ENCODE measurements at regions not wholly inside any gene's neighbourhood (a gene's known extent, or its start where the extent isn't known, plus 50 kb on each side); places are given as distances from the start of the nearest gene placed in this dataset.

DNA sequence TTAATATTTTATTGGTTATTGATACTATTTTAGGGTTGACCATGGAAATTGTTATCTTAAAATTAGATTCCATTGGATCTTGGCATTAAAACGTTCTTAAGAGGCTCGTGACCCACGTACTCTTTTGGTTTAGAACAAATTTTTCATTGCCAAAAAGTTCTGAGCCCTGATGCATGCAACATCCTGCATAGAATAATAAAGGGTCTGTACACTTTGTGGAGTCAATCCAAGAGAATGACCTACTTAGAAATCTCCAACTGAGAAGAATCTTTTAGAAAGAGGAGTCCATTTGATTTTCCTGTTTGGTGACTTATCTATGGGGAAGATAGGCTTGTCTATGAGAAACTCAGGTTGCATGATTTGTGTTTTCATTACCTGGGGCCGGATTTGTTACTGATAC lies 404.2 kb upstream of the RGMA start:
- Mint-ChIP-seq H3K27ac (no peak overlapping the region), H3K36me3 (no peaks in the 10 kb centered on the region), H3K9me3 (no peaks in the 10 kb centered on the region), H3K4me1 (ENCODE audit: low read depth) (no peaks in the 10 kb centered on the region), H3K4me3 (no peak overlapping the region), H3K27me3 (no peaks in the 10 kb centered on the region)
- no peak for DNase-seq
- ChIA-PET POLR2A (no interaction called here), CTCF (interaction anchor here (0.6 kb wide), 1 partner anchor 548 kb away, joined by 3 read pairs; no protein-coding TSS in a partner anchor)
- intact Hi-C loops (cut with micrococcal nuclease): no loop called here

DNA sequence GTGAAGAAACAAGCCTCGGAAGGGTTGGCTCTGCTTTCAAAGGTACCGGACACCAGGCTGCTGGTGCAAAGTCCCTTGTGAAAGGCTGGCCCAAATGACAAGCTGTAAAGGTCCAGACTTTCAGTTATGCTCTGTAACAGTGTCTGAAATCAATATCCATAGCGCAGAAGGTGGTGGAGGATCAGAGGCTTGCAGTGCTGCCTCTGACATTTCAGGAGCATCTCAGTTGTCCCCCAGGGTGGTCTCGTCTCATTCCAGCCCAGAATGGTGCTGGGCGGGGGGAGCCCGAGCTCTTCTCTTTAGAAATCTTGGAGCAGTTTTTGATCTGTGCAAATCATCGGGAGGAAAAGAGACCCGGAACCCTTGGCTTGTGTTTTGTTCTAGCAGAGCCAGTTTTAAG lies 402.3 kb upstream of the RGMA start:
- POLR2A ChIA-PET: no interaction called here
- DNase-seq: no peak
- no peaks in the 10 kb centered on the region for H3K27me3 Mint-ChIP-seq
- CTCF ChIA-PET: no interaction called here
- no peaks in the 10 kb centered on the region for H3K4me1 Mint-ChIP-seq (ENCODE audit: low read depth)
- no peaks in the 10 kb centered on the region for H3K36me3 Mint-ChIP-seq
- intact Hi-C loops (cut with micrococcal nuclease): no loop called here
- no peak overlapping the region for H3K27ac Mint-ChIP-seq
- no peak overlapping the region for H3K4me3 Mint-ChIP-seq
- H3K9me3 Mint-ChIP-seq: no peaks in the 10 kb centered on the region

DNA sequence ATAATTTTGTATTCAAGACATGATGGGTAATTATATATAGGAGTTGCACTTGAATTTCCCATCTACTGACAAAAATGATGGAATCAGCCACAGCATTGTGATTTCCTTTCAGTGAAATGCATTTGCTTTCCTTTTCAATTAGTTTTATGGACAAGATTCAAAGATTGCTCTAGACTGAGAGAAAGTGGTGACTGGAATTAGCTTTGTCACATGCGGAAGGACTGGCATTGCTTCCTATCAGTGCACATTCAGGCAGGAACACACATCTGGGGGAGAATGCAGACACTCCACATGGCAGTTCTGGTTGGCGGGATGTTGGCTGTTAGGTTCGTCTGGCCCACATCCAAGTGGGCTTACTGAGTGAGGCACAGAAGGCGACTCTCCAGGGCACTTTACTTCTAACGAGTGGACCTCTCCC lies 399.3 kb upstream of the RGMA start:
- no peaks in the 10 kb centered on the region for H3K36me3 Mint-ChIP-seq
- H3K27ac Mint-ChIP-seq: no peak overlapping the region
- no peaks in the 10 kb centered on the region for H3K27me3 Mint-ChIP-seq
- ChIA-PET POLR2A (no interaction called here), CTCF (interaction anchor here (0.6 kb wide), 1 partner anchor 401 kb away, joined by 3 read pairs; no protein-coding TSS in a partner anchor)
- intact Hi-C loops (cut with micrococcal nuclease): no loop called here
- DNase-seq: no peak
- no peaks in the 10 kb centered on the region for H3K4me1 Mint-ChIP-seq (ENCODE audit: low read depth)
- H3K9me3 Mint-ChIP-seq: no peaks in the 10 kb centered on the region
- H3K4me3 Mint-ChIP-seq: no peak overlapping the region

DNA sequence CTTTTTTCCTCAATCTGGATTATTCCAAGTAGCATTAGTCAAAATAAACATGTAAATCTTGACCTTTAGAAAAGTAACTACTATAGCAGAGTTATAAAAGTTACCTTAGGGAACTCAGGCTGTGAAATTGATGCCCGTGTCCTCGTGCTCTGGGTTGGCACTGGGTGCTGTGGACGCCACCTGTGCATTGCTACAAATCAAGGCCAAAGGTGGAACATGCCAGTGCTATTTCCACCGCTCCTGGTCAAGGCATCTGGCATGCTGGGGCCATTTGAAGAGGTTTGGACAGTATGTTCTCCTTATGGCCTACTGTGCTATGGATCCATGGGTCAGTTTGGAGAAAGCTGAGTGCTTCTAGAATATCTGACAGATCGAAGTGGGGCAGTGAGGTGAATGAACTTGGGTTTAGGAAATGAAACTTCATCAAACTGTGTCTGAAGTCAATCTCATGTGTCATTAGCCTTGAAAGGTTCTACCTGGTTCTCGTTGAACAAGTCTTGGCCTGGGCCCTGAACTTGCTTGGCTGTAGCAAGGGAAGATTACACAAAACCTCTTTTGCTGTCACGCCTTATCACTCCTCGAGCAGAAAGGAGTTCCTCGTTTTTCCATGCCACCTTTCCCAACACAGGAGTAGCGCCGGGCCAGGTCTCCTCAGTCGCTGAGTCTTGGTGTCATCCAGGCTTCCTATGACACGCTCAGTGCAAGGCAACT lies 397.6 kb upstream of the RGMA start:
- POLR2A ChIA-PET: no interaction called here
- no peak for DNase-seq
- Mint-ChIP-seq H3K4me1 (ENCODE audit: low read depth) (no peaks in the 10 kb centered on the region), H3K36me3 (no peaks in the 10 kb centered on the region), H3K9me3 (no peaks in the 10 kb centered on the region), H3K27me3 (no peaks in the 10 kb centered on the region), H3K27ac (no peak overlapping the region), H3K4me3 (no peak overlapping the region)
- intact Hi-C loops (cut with micrococcal nuclease): no loop called here
- CTCF ChIA-PET: no interaction called here

DNA sequence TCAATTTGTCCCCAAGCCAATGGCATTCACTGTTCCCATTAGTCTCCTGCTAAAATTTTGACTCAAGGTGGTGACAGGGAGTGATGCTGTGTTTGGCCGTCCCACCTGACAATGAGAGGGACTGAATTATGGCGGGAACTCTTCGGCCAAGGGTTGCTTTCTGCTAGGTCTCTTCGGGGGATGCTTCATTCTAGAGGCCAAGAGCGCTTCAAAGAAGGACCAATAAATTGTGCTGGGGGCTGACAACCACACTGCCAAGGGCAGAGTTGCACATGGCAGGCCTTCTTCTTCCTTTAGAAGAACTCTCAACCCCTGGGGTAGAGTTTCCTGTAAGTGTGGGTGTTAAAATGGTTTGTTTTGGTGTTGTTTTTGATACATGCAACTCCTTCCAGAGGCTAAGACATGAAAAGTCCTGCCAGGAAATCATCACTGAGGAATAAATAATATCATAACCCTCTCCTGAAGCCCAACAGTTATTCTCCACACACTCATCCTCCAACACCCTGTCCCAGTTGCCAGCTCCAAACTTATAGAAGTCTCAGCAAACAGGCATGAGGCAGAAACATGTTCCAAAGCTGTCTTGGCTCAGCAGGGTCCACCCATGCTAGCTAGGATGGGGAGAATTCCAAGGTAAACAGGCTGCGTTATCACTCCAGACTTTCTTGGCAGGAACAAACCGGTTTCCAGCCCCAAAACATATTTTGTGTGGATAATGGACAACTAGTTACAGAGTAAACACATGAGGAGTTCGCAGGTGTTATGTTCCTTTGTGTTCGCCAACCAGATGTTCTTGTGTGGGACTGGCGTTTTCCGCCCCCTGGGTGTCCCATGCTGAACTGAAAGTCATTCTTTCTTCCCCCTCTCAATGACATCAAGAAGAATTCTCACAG lies 396.7 kb upstream of the RGMA start:
- ChIA-PET POLR2A (no interaction called here), CTCF (no interaction called here)
- Mint-ChIP-seq H3K9me3 (no peaks in the 10 kb centered on the region), H3K4me1 (ENCODE audit: low read depth) (no peaks in the 10 kb centered on the region), H3K27ac (no peak overlapping the region), H3K36me3 (no peaks in the 10 kb centered on the region), H3K4me3 (no peak overlapping the region), H3K27me3 (no peaks in the 10 kb centered on the region)
- no peak for DNase-seq
- intact Hi-C loops (cut with micrococcal nuclease): no loop called here

DNA sequence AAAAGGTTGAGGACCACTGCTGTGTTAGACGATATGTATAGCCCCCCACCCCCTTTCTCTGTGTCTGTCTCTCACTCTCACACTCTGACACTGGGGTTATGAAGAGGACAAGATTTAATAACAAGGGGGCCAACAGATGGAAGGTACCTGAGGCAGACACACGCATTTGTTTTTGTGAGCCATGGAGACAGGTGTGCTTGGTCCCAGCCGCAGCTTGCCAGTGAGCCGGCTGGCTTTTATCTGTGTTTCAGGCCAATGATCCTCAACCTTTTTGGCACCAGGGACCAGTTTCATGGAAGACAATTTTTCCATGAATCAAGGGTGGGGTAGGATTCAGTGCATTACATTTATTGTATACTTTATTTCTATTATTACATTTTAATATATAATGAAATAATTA lies 394.9 kb upstream of the RGMA start:
- H3K9me3 Mint-ChIP-seq: no peaks in the 10 kb centered on the region
- CTCF ChIA-PET: no interaction called here
- POLR2A ChIA-PET: no interaction called here
- no peaks in the 10 kb centered on the region for H3K36me3 Mint-ChIP-seq
- no peak for DNase-seq
- H3K4me3 Mint-ChIP-seq: no peak overlapping the region
- H3K27ac Mint-ChIP-seq: no peak overlapping the region
- intact Hi-C loops (cut with micrococcal nuclease): no loop called here
- no peaks in the 10 kb centered on the region for H3K27me3 Mint-ChIP-seq
- no peaks in the 10 kb centered on the region for H3K4me1 Mint-ChIP-seq (ENCODE audit: low read depth)

DNA sequence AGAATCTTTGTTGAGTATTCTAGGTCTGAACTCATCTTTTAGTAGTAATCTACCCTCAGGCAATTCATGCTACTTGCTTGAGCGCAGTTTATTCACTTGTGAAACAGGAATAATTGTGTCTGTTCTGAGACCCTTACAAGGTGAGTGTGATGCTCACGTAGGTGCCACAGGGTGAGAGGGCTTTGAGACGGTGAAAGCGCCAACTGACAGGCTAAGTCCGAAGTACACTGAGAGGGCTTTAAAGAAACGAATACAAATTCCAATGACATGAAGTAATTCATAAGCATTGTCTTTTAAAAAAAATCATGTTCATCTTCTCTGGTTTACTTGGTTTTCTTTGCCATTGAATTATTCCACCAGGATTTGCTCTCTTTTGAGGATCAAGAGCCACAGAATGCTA lies 393.7 kb upstream of the RGMA start:
- DNase-seq: no peak
- H3K36me3 Mint-ChIP-seq: no peaks in the 10 kb centered on the region
- intact Hi-C loops (cut with micrococcal nuclease): no loop called here
- POLR2A ChIA-PET: no interaction called here
- H3K9me3 Mint-ChIP-seq: no peaks in the 10 kb centered on the region
- CTCF ChIA-PET: no interaction called here
- no peak overlapping the region for H3K4me3 Mint-ChIP-seq
- H3K27me3 Mint-ChIP-seq: no peaks in the 10 kb centered on the region
- no peak overlapping the region for H3K27ac Mint-ChIP-seq
- no peaks in the 10 kb centered on the region for H3K4me1 Mint-ChIP-seq (ENCODE audit: low read depth)

DNA sequence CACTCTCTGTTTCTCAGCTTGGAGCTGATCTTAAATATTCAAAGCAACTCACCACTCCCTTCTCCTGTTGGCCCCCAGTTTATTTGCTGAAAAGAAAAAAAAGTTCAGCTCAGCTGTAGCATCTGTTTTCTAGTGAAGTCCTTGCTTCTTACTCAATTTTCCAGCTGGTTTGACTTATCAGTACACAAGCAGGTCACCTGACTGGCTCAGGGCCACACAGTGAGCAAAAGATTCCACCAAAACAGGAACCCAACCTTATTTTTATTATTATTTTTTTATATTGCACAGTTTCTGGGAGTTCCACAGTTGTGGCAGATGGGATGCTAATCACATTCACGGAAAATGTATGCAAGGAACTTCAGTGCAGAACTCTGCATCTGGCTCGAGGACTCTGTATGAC lies 390.7 kb upstream of the RGMA start:
- H3K36me3 Mint-ChIP-seq: no peaks in the 10 kb centered on the region
- H3K27ac Mint-ChIP-seq: no peak overlapping the region
- H3K4me3 Mint-ChIP-seq: no peak overlapping the region
- POLR2A ChIA-PET: no interaction called here
- CTCF ChIA-PET: interaction anchor here (1.1 kb wide), 1 partner anchor 392 kb away, joined by 3 read pairs; no protein-coding TSS in a partner anchor
- H3K4me1 Mint-ChIP-seq (ENCODE audit: low read depth): no peaks in the 10 kb centered on the region
- no peaks in the 10 kb centered on the region for H3K27me3 Mint-ChIP-seq
- intact Hi-C loops (cut with micrococcal nuclease): no loop called here
- DNase-seq: no peak
- H3K9me3 Mint-ChIP-seq: no peaks in the 10 kb centered on the region

DNA sequence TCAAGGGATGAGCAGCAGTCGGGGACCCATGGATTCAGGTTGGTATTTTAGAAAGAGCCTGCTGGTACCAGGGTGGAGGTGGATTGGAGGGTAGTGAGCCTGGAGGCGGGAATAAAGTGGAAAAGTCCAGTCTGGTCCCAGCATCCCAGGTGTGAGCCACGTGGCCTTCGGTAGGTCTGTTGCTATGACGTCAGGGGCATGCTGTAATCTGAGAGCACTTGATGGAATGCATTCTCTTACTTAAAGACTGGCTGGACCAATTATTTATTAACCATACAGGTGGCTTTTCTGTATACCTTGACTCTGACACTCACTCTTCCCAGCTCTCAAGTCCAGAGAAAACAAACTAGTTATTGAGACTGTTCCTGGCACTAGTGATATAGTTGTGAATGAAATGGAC lies 389.9 kb upstream of the RGMA start:
- intact Hi-C loops (cut with micrococcal nuclease): no loop called here
- no peaks in the 10 kb centered on the region for H3K9me3 Mint-ChIP-seq
- DNase-seq: no peak
- ChIA-PET POLR2A (no interaction called here), CTCF (interaction anchor here (1.1 kb wide), 1 partner anchor 391 kb away, joined by 3 read pairs; no protein-coding TSS in a partner anchor)
- H3K27ac Mint-ChIP-seq: no peak overlapping the region
- H3K4me1 Mint-ChIP-seq (ENCODE audit: low read depth): no peaks in the 10 kb centered on the region
- no peak overlapping the region for H3K4me3 Mint-ChIP-seq
- no peaks in the 10 kb centered on the region for H3K36me3 Mint-ChIP-seq
- H3K27me3 Mint-ChIP-seq: no peaks in the 10 kb centered on the region

DNA sequence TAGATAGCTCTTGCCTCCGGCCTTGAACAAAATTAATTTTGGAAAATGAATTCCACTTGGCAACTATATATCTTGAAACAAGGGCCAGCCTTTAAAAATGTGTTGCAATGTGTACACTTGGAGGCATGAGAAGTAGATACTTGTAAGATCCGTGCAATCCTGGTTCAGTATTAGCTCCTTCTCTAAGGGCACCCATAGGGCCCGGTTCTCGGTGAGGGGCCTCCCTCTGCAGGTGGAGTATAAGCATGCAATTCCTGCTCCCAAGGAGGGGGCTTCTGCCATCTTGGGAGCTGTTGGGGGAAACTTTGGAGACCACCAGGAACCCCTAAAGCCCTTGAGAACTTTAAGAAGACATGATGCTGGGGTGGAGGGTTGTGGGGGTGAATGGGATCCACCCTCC lies 388.7 kb upstream of the RGMA start:
- Mint-ChIP-seq H3K36me3 (no peaks in the 10 kb centered on the region), H3K4me1 (ENCODE audit: low read depth) (no peaks in the 10 kb centered on the region), H3K27ac (no peak overlapping the region), H3K27me3 (no peaks in the 10 kb centered on the region), H3K4me3 (no peak overlapping the region), H3K9me3 (no peaks in the 10 kb centered on the region)
- ChIA-PET CTCF (no interaction called here), POLR2A (no interaction called here)
- no peak for DNase-seq
- intact Hi-C loops (cut with micrococcal nuclease): no loop called here

DNA sequence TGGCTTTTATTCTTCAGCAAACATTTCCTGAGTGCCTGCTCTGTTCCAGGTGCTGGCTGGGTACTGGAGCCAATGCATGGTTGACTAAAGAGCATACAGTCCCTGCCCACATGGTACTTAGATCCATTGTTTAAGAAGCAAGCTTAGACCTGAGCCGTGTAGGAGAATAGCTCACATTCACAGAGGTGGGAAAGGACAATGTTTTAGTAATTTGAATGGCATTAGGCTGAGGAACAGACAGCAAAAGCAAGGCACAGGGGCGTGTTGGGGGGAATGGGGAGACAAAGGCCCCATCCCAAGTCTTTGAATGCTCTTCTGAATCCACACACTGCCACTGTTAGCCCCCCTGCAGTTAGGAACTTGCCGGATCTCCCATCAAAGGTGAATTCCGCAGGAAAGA lies 388.2 kb upstream of the RGMA start:
- Mint-ChIP-seq H3K4me3 (no peak overlapping the region), H3K27ac (no peak overlapping the region), H3K9me3 (no peaks in the 10 kb centered on the region), H3K4me1 (ENCODE audit: low read depth) (no peaks in the 10 kb centered on the region), H3K36me3 (no peaks in the 10 kb centered on the region), H3K27me3 (no peaks in the 10 kb centered on the region)
- no peak for DNase-seq
- ChIA-PET POLR2A (no interaction called here), CTCF (no interaction called here)
- intact Hi-C loops (cut with micrococcal nuclease): no loop called here

DNA sequence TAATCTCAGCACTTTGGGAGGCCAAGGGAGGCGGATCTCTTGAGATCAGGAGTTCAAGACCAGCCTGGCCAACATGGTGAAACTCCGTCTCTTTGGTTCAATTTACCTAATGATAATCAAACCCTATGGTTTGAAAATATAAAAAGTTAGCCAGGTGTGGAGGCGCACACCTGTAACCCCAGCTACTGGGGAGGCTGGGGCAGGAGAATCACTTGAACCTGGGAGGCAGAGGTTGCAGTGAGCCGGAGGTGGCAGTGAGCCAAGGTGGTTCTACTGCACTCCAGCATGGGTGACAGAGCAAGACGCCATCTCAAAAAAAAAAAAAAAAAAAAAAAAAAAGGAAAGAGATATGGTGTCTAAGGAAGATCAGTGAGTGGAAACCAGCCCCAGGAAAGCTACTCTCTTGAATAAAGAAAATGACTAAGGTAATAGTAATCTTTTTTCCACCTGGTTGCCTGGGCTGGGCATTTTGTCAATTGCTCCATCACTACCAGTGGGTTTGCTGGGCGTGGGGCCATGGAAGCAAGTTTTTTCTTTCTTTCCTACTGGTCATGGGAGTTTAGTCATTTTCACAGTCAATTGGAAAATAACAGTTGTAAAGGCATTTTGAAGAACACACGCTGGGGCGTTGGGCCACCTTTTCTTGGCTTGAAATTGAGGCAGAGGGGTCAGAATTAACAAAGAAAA lies 387.6 kb upstream of the RGMA start:
- no peaks in the 10 kb centered on the region for H3K4me1 Mint-ChIP-seq (ENCODE audit: low read depth)
- intact Hi-C loops (cut with micrococcal nuclease): no loop called here
- ChIA-PET POLR2A (no interaction called here), CTCF (no interaction called here)
- no peak overlapping the region for H3K27ac Mint-ChIP-seq
- no peaks in the 10 kb centered on the region for H3K36me3 Mint-ChIP-seq
- no peak for DNase-seq
- no peak overlapping the region for H3K4me3 Mint-ChIP-seq
- no peaks in the 10 kb centered on the region for H3K9me3 Mint-ChIP-seq
- no peaks in the 10 kb centered on the region for H3K27me3 Mint-ChIP-seq
